HG02571 (cell line): ENCODE measurements at regions not wholly inside any gene's neighbourhood (a gene's known extent, or its start where the extent isn't known, plus 50 kb on each side); places are given as distances from the start of the nearest gene placed in this dataset.

ENCODE experiments used
- ATAC-seq: cut with Tn5 transposase; IDR thresholded peaks from one replicate; pipeline ENCODE4 v1.9.1; 2021; ENCODE audit warnings: mild to moderate bottlenecking, moderate library complexity; ENCODE audit not compliant: unreplicated experiment

GRCh38 chr12:77777274-77777673 is 53.4 kb upstream of the NAV3 start:
- no peak for ATAC-seq

DNA sequence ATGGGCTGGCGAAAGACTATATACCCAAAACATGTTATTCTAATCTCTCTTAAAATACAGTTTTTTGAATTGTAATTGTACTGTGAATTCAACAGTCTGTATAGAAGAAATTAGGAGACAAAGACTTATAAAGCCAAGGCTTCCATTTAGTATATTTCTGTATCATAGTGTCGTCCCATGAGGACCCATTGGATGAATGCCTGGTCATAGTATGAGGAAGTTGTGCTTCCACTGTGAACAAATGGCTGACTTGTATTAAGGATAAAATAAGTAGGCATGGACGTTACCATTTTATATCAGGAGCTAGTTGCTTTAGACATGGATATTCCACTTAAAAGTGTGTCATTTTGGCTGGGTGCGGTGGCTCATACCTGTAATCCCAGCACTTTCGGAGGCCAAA is 55.9 kb upstream of the NAV3 start:
- ATAC-seq, result no peak

DNA sequence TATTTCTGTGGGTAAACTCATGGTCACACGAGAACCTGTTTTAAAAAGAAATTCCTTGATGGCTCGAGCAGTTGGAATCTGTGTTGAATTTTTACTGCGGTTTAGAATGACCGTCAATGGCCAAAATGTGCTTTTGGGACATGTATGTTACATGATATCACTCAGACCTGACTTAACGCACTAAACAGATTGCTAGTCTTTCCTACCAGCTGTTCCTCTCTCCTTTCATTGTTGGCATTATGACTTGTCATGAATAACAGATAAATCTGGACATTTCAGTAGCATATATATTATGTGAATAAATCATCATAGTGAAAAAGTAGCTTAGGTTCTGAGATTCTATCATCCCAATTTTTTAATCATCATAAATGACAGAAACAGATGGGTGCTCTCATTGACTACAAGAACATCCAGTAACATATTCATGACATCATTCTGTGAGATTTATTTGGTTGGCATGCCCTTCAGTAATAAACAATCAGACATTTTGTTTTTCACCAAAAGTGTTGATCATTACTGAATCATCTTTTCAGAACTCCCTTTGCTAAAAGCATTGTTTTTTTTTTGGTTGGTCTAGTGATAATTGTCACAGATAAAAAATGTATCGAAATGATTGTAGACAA is 57.9 kb upstream of the NAV3 start:
- ATAC-seq, result no peak

GRCh38 chr12:77768558-77768957 is 62.1 kb upstream of the NAV3 start:
- ATAC-seq, result no peak

DNA sequence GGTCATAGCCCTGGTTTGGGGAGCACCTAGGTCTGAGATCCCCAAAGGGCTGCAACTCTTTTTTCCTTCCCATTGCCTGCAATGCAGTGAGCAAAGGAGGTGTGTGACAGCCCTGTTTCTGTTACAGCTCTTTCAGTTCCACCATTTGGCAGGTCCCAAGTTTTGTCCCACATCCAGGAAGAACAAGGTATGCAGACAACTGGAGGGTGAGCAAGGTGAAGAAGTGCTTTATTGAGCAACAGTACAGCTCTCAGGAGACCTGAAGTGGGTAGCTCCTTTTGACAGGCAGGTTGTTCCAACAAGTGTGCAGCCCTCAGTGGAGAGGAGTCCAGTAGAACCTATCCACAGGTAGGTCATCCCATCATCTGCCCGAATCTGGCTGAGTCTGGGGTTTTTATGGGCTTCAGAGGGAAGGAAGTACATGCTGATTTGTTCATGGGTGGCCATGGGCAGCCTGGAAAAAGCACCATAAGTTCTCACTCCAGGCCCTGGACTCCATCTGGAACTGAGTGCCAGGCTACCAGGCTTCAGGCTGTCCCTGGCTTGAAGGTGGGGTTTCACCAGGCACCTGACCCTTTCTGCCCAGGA is 62.8 kb upstream of the NAV3 start:
- ATAC-seq, result no peak

GRCh38 chr12:77767335-77767734 is 63.4 kb upstream of the NAV3 start:
- ATAC-seq, result no peak

GRCh38 chr12:77766224-77766623 is 64.5 kb upstream of the NAV3 start:
- ATAC-seq, result no peak

GRCh38 chr12:77761286-77761685 is 69.4 kb upstream of the NAV3 start:
- no peak for ATAC-seq

DNA sequence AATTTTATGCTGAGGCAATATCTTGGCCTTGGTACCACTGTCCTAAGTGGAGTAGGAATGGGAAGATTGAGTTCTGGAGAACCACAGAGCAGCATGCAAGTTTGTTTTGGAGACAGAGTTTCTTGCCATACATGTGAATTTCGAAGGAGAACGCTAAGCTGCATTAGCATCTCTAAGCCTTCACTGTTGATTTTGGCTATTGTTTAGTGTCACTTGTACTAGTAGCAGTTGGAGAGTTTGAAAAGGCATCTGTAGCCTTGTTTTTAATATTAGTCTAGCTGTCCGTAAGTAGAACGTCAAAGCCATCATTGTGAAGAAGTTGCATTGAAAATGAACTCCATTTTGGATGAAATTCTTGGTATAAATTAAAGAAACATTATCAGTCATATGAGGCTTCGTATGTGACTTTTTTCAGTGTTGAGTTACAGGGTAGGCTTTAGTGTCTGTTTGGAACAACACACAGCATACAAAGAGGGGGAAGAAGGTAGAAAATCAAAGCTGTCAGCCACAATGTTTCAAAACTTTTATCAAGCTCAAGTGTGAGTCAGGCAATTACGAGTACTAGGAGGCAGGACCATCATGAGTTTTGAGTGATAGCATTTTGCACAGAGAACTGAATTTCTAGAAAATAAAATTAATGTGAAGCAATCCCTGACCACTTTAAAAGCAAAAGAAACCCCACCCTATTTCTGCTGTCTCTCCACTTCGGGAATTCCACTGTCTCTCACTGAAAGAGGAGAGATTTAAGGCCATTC is 70.2 kb upstream of the NAV3 start:
- ATAC-seq, result no peak

DNA sequence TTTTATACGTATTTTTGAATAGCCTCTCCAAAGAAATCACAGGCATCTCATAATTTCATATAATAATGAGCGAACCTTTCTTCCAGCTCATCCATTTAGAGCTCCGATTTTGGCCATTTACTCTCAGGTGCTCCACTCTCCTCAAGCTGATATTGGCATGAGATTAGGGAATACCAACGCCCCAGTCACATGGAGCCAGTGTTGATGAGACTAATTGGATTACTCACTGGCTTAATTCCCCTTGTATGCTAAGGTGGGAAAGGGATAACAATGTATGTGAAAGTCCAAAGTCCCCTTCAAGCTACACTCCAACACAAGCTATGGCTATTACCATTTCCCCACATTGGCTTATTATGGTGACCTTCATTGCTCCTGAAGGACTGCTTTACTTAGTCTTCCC is 76.6 kb upstream of the NAV3 start:
- no peak for ATAC-seq

DNA sequence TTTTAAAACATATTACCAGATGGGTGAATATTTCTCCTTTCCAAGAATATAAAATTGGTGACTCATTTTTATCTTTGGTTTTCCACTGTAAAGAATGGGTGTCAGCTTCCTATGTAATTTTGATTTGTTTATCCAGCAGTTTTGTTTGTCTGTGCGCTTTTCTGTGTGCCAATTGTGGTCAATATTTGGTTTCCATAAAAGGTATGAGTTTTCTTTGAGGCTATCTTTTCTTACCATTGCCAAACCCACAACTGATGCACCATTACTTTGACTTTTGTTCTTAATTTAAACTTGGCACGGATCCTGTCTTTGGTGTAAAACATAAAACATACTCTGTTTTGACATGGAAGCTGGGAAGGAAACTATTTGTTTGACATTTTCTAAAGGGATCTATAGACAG is 78.8 kb upstream of the NAV3 start:
- ATAC-seq, result no peak

- ATAC-seq, result peak; percentile 100
Observed at GRCh38 chr12:77746096-77746495, 84.6 kb upstream of the NAV3 start.

DNA sequence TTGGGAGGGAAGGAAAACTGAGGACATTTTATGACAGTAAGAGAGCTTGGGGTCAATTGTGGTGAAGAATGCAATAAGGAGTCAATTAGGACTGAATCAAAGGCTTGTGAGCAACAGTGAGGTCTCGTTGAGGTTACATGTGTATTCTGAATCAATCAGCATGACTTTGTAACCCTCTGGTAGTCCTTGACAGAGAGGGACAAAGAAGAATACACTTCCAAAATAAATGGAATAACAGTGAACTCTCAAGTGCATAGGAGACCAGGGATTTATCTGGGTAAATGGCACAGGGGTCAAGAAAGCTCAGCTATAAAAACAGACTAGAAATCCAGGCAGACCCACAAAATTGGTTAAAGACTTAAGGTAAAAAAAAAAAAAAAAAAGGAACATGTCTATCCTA is 85.1 kb upstream of the NAV3 start:
- no peak for ATAC-seq

- no peak for ATAC-seq
Observed at GRCh38 chr12:77742631-77743030, 88.1 kb upstream of the NAV3 start.

DNA sequence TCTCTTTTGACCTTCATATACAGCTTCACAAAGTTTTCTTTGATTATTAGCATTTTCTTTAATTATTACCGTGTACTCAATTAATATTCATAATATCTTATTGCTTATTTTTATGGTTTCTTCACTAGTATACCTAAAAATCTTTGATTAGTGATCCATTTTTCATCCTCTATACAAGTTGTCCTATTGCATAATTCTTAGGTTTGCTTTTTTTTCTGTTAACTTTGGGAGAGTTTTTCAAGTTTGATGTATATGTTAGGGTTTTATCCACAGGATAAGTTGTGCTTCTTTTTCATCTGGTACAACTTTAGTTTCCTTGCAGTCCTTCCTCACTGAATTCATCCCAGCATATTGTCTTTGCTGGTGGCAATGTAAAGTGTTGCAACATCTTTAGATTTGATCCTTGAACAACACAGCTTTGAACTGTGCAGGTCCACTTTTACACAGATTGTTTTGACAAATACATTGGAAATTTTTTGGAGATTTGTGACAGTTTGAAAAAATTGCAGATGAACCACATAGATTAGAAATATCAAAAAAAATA is 88.6 kb upstream of the NAV3 start:
- no peak for ATAC-seq

DNA sequence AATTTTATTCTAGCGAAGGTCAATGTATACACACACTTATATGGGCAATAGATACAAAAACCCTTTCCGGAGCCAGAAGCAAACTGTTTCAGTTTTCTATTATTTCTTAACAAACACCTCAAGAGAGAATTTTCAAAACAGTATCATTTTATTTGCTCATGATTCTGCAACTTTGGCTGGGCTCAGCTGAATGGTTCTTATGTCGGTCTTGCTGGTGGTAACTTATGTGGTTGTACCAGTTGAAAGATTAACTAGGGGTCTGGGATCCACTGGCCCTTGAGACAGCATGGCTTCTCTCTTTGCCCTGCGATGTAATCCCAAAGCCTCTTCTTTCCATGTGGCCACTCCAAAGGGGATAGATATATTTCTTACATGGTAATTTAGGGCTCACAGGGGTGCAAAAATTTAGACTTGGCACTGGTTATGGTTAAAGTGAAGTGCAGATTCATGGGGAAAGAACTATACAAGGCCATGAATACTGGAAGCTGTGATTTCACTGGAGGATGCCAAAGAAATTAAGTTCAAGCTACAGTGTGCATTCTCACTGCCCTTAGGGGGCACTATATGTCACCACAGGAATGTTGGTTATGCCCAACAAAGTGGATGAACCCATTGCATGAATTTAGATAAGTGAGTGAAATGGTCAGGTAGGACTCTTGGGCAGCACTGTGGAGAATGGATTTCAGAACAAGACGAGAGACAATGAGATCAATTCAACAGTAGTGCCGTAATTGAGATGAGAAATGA is 94.3 kb upstream of the NAV3 start:
- ATAC-seq, result no peak

- ATAC-seq, result no peak
Observed at GRCh38 chr12:77734214-77734883, 96.3 kb upstream of the NAV3 start.

DNA sequence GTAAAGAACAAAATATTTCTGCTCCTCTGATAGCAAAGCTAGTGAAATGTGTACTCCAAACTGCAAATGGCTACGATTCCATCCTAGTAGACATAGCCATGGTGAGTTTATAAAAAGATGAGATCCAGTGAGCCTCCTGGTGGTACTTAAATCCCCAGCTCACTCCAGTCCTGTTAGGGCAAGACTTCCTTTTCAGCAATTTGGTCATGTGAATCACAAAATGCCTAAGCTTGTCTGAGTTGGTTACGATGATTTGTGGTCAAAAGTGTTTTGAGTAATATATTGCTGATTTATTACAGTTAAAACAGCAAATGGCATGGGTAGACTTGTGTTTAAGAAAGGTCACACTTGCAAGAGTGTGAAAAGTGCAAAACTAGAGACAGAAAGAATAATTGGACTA is 102.7 kb upstream of the NAV3 start:
- no peak for ATAC-seq

GRCh38 chr12:77727442-77728001 is 103.2 kb upstream of the NAV3 start:
- ATAC-seq, result no peak

DNA sequence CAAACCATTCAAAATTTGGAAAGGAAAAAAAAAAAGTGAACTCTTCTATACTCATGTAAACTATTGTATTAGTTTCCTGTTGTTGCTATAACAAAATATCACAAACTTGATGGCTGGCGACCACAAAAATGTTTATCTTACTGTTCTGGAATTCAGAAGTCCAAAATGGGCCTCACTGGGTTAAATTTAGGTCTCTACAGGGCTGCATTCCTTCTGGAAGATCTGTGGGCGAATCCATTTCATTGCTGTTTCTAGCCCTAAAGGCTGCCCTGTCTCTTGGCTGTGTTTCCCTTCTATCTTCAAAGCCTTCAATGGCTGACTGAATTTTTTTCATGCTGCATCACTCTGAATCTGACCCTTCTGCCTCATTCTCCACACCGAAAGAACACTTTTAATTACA is 105.1 kb upstream of the NAV3 start:
- no peak for ATAC-seq
